DOHH2 (cell line): ENCODE measurements at regions not wholly inside any gene's neighbourhood (a gene's known extent, or its start where the extent isn't known, plus 50 kb on each side); places are given as distances from the start of the nearest gene placed in this dataset.

Experiments used
- EZH2phosphoT487 ChIP-seq: fragments of 200-600 bp; sonication (generic); IDR thresholded peaks from 2 replicates; pipeline ENCODE4 v1.6.1; 2017; ENCODE audit warnings: borderline replicate concordance, mild to moderate bottlenecking, antibody characterized with exemption, low read length, moderate library complexity, mixed read lengths
- TF ChIP-seq, protein P1 (sequence below): fragments of 200-600 bp; sonication (generic); IDR thresholded peaks from one replicate; pipeline ENCODE4 v1.5.1; 2014; ENCODE audit warnings: antibody characterized with exemption, mild to moderate bottlenecking, low read depth, low read length; ENCODE audit not compliant: poor library complexity, severe bottlenecking

DNA sequence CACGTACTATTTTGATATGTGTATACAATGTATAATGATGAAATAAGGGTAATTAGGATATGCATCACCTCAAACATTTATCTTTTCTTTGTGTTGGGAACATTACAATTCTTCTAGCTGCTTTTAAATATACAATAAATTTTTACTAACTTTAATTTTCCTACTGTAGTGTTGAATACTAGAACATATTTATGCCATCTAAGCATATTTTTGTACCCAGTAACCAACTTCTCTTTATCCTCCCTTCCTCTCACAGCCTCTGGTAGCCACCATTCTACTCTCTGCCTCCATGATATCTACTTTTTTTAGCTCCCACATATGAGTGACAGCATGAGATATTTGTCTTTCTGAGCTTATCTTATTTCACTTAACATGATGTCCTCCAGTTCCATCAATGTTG is 468.0 kb downstream of the COL11A1 start:
- TF ChIP-seq, protein P1, sequence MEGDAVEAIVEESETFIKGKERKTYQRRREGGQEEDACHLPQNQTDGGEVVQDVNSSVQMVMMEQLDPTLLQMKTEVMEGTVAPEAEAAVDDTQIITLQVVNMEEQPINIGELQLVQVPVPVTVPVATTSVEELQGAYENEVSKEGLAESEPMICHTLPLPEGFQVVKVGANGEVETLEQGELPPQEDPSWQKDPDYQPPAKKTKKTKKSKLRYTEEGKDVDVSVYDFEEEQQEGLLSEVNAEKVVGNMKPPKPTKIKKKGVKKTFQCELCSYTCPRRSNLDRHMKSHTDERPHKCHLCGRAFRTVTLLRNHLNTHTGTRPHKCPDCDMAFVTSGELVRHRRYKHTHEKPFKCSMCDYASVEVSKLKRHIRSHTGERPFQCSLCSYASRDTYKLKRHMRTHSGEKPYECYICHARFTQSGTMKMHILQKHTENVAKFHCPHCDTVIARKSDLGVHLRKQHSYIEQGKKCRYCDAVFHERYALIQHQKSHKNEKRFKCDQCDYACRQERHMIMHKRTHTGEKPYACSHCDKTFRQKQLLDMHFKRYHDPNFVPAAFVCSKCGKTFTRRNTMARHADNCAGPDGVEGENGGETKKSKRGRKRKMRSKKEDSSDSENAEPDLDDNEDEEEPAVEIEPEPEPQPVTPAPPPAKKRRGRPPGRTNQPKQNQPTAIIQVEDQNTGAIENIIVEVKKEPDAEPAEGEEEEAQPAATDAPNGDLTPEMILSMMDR, result no peak
- TF ChIP-seq EZH2phosphoT487, result no peak
